ENCODE measurements at regions not wholly inside any gene's neighbourhood (a gene's known extent, or its start where the extent isn't known, plus 50 kb on each side); places are given as distances from the start of the nearest gene placed in this dataset.

GRCh38 chr12:97063292-97063935 is 156.4 kb downstream of the NEDD1 start:
- POLR2A ChIA-PET, result no interaction called here
- no TSS peak for BruUV-seq (replicated peaks)
- H3K9me3 ChIP-seq (ENCODE audit: control insufficient read depth in 1 of 2, insufficient read depth in 1 of 2, low read depth in 1 of 2, low read length in 2 of 2), result no peaks in the 10 kb centered on the region
- H2AFZ ChIP-seq (ENCODE audit: low read depth, low read length, poor library complexity, severe bottlenecking), result no peak overlapping the region
- no peak overlapping the region for H3K27ac ChIP-seq (ENCODE audit: low read depth, low read length)
- H3K27me3 ChIP-seq (ENCODE audit: insufficient read depth, low read length), result peaks cover 44% of the 10 kb centered on the region
- no peaks in the 10 kb centered on the region for H3K36me3 ChIP-seq (ENCODE audit: control insufficient read depth in 1 of 2, insufficient read depth in 2 of 2, low read length in 2 of 2)
- H3K4me1 ChIP-seq (ENCODE audit: control insufficient read depth in 1 of 2, insufficient read depth in 2 of 2, low read length in 2 of 2), result no peaks in the 10 kb centered on the region
- no peaks in the 10 kb centered on the region for H3K79me2 ChIP-seq (ENCODE audit: insufficient read depth, low read length)
- H3K9me2 ChIP-seq (ENCODE audit: insufficient read depth), result no peaks in the 10 kb centered on the region
- H3K4me3 ChIP-seq (replicated peaks in 1 of 2; ENCODE audit: low read depth in 1 of 2, low read length in 2 of 2), result no peak overlapping the region
- CTCF ChIA-PET, result no interaction called here
- intact Hi-C loops (cut with micrococcal nuclease), result no loop called here
- TF ChIP-seq POLR2AphosphoS5 (IDR thresholded peaks at IDR 0.05; ENCODE audit: low read depth, low read length) (no peak), SP1 (IDR thresholded peaks at IDR 0.05; ENCODE audit: low read depth) (no peak), ZFX (IDR thresholded peaks at IDR 0.05) (no peak), REST (IDR thresholded peaks at IDR 0.05; ENCODE audit: low read depth) (no peak), FOSL1 (IDR thresholded peaks at IDR 0.05; ENCODE audit: low read depth) (no peak), CEBPB (IDR thresholded peaks at IDR 0.05; ENCODE audit: low read depth) (no peak), ZNF274 (IDR thresholded peaks at IDR 0.05; ENCODE audit: low read depth, low read length) (no peak), EZH2 (IDR thresholded peaks at IDR 0.05) (no peak), SIN3A (IDR thresholded peaks at IDR 0.05; ENCODE audit: low read depth) (no peak), RAD21 (IDR thresholded peaks at IDR 0.05; ENCODE audit: low read depth) (no peak), ATF3 (IDR thresholded peaks at IDR 0.05) (no peak), TCF7L2 (IDR thresholded peaks at IDR 0.05; ENCODE audit: borderline replicate concordance, extremely low read depth, insufficient read depth, insufficient read length) (no peak), CTCF (IDR thresholded peaks at IDR 0.05 in 2 of 3, conservative IDR thresholded peaks at IDR 0.05 in 1 of 3; ENCODE audit: borderline replicate concordance in 1 of 3, insufficient read depth in 1 of 3, low read depth in 2 of 3, low read length in 2 of 3) (no peak), CBX3 (IDR thresholded peaks at IDR 0.05; ENCODE audit: low read depth) (no peak), POLR2A (IDR thresholded peaks at IDR 0.05; ENCODE audit: borderline replicate concordance, extremely low read depth, insufficient read depth, insufficient read length) (no peak), EGR1 (IDR thresholded peaks at IDR 0.05; ENCODE audit: low read depth) (no peak)
- no peak for ATAC-seq
- H4K20me1 ChIP-seq (ENCODE audit: insufficient read depth), result no peaks in the 10 kb centered on the region; the same call in 1 of the 2 replicates
- H3K4me2 ChIP-seq (ENCODE audit: low read length), result no peak overlapping the region
- RAD21 ChIA-PET (ENCODE audit: low non-redundant PET in 1 of 2, low total read pairs in 2 of 2, uncharacterized antibody in 2 of 2, unreplicated experiment in 2 of 2), result no interaction called here
- no peak overlapping the region for H3K9ac ChIP-seq (ENCODE audit: low read length)
- no peak for DNase-seq (ENCODE audit: low read depth, low spot score)

Data from HCT116 (cell line).